HCT116 (cell line): ENCODE measurements at regions not wholly inside any gene's neighbourhood (a gene's known extent, or its start where the extent isn't known, plus 50 kb on each side); places are given as distances from the start of the nearest gene placed in this dataset.
"Not testable (repeated sequence)": the region's sequence is repeated elsewhere in the genome, so short reads cannot be mapped to it uniquely, and the experiment has no call there.

Source experiments
- ATAC-seq: fragments of 200-7000 bp; cut with Tn5 transposase; 2 replicates; pipeline ENCODE4 v1.9.1; 2020; ENCODE audit warnings: mild to moderate bottlenecking, moderate library complexity
- BruUV-seq: library from RNA; stranded (reverse); fragments of 400-500 nt; replicated peaks from 2 replicates; lab custom pipeline; 2021; lab: Mats Ljungman, UMichigan
- CTCF ChIA-PET: fragments of 300-600 bp; sonication (Branson Sonifier 250); formaldehyde crosslinking; loops from one replicate; lab custom pipeline; 2021; ENCODE audit warnings: antibody characterized with exemption; lab: Charles Lee
- POLR2A ChIA-PET: fragments of 300-600, 350-600 bp; sonication (Branson Sonifier 250); formaldehyde crosslinking; loops from one replicate; lab custom pipeline; 2021; ENCODE audit warnings: antibody characterized with exemption; lab: Charles Lee
- RAD21 ChIA-PET, 2 experiments: fragments of 300-600 bp; sonication (Branson Sonifier 250); formaldehyde crosslinking; loops; one replicate each; lab custom pipeline; 2023; ENCODE audit warnings: low total read pairs in 2 of 2; ENCODE audit not compliant: uncharacterized antibody in 2 of 2, unreplicated experiment in 2 of 2, low non-redundant PET in 1 of 2; lab: Charles Lee
- DNase-seq: peaks from one replicate; pipeline ENCODE4 v3.0.0-alpha.2; 2010; ENCODE audit warnings: low read depth, low spot score
- H2AFZ ChIP-seq: fragments of 200-600 bp; shearing (Covaris generic), sonication (generic); 2 replicates; pipeline ENCODE4 v1.6.1; 2017; ENCODE audit warnings: low read depth, mixed run types, mixed read lengths, antibody characterized with exemption, low read length; ENCODE audit not compliant: poor library complexity, severe bottlenecking
- H3K27ac ChIP-seq: 2 replicates; pipeline ENCODE4 v1.5.1; 2012; ENCODE audit warnings: low read depth, low read length
- H3K27me3 ChIP-seq: fragments of 200-600 bp; sonication (generic); 2 replicates; pipeline ENCODE4 v1.6.1; 2016; ENCODE audit warnings: mixed run types, low read length, mixed read lengths; ENCODE audit not compliant: insufficient read depth
- H3K36me3 ChIP-seq, 2 experiments: fragments of 200-500 bp in 1 of 2; fragments of 200-600 bp in 1 of 2; sonication (Bioruptor generic) in 1 of 2; sonication (generic) in 1 of 2; 2 replicates each; pipeline versions ENCODE4 v1.5.1 to v1.6.1; 2014 to 2016; ENCODE audit warnings: low read length in 2 of 2, inconsistent platforms in 1 of 2, mixed read lengths in 1 of 2, mixed run types in 1 of 2; ENCODE audit not compliant: insufficient read depth in 2 of 2, control insufficient read depth in 1 of 2
- H3K4me1 ChIP-seq, 2 experiments: fragments of 200-600 bp in 1 of 2; sonication (generic) in 1 of 2; 2 replicates each; pipeline versions ENCODE4 v1.5.1 to v1.6.1; 2012 to 2017; ENCODE audit warnings: low read length in 2 of 2, inconsistent platforms in 1 of 2, mild to moderate bottlenecking in 1 of 2, mixed read lengths in 1 of 2, mixed run types in 1 of 2, moderate library complexity in 1 of 2; ENCODE audit not compliant: insufficient read depth in 2 of 2, control insufficient read depth in 1 of 2
- H3K4me2 ChIP-seq: fragments of 200-600 bp; sonication (generic); 2 replicates; pipeline ENCODE4 v1.6.1; 2017; ENCODE audit warnings: mixed run types, low read length, mixed read lengths
- H3K4me3 ChIP-seq, 2 experiments: fragments of 200-600 bp in 1 of 2; sonication (generic) in 1 of 2; replicated peaks in 1 of 2; 2 replicates each; pipeline ENCODE4 v1.5.1; 2011 to 2016; ENCODE audit warnings: low read length in 2 of 2, control low read depth in 1 of 2, low read depth in 1 of 2, mild to moderate bottlenecking in 1 of 2, mixed read lengths in 1 of 2, mixed run types in 1 of 2
- H3K79me2 ChIP-seq: fragments of 200-600 bp; sonication (generic); 2 replicates; pipeline ENCODE4 v1.6.1; 2017; ENCODE audit warnings: mild to moderate bottlenecking, mixed run types, low read length, moderate library complexity, mixed read lengths; ENCODE audit not compliant: insufficient read depth
- H3K9ac ChIP-seq: fragments of 200-600 bp; sonication (generic); 2 replicates; pipeline ENCODE4 v1.6.1; 2016; ENCODE audit warnings: low read length, mixed read lengths
- H3K9me2 ChIP-seq: fragments of 200-600 bp; sonication (generic), shearing (Covaris generic); 2 replicates; pipeline ENCODE4 v1.6.1; 2017; ENCODE audit warnings: mixed run types, mild to moderate bottlenecking, moderate library complexity; ENCODE audit not compliant: insufficient read depth
- H3K9me3 ChIP-seq, 2 experiments: fragments of 200-500 bp in 1 of 2; fragments of 200-600 bp in 1 of 2; sonication (Bioruptor generic) in 1 of 2; sonication (generic) in 1 of 2; 2 replicates each; pipeline ENCODE4 v1.6.1; 2014 to 2017; ENCODE audit warnings: low read length in 2 of 2, mixed read lengths in 2 of 2, inconsistent platforms in 1 of 2, low read depth in 1 of 2, mild to moderate bottlenecking in 1 of 2, mixed run types in 1 of 2, moderate library complexity in 1 of 2; ENCODE audit not compliant: control insufficient read depth in 1 of 2, insufficient read depth in 1 of 2
- H4K20me1 ChIP-seq: fragments of 200-600 bp; sonication (generic), shearing (Covaris generic); 2 replicates; pipeline ENCODE4 v1.6.1; 2017; ENCODE audit warnings: mixed run types, mild to moderate bottlenecking, moderate library complexity; ENCODE audit not compliant: insufficient read depth
- CBX3 ChIP-seq: IDR thresholded peaks from 2 replicates; pipeline ENCODE4 v1.6.1; 2012; ENCODE audit warnings: low read depth
- CEBPB ChIP-seq: IDR thresholded peaks from 2 replicates; pipeline ENCODE4 v1.6.1; 2012; ENCODE audit warnings: low read depth
- CTCF ChIP-seq, 3 experiments: fragments of 200-600 bp in 1 of 3; sonication (generic) in 1 of 3; IDR thresholded peaks in 2 of 3; conservative IDR thresholded peaks in 1 of 3; 2 replicates each; pipeline ENCODE4 v1.5.1; 2012 to 2017; ENCODE audit warnings: low read depth in 2 of 3, low read length in 2 of 3, antibody characterized with exemption in 1 of 3, borderline replicate concordance in 1 of 3, control low read depth in 1 of 3, mild to moderate bottlenecking in 1 of 3, mixed read lengths in 1 of 3, mixed run types in 1 of 3, moderate library complexity in 1 of 3; ENCODE audit not compliant: insufficient read depth in 1 of 3
- EGR1 ChIP-seq: IDR thresholded peaks from 2 replicates; pipeline ENCODE4 v1.6.1; 2012; ENCODE audit warnings: low read depth
- EZH2phosphoT487 ChIP-seq: fragments of 200-600 bp; IDR thresholded peaks from 2 replicates; pipeline ENCODE4 v1.6.1; 2018; ENCODE audit warnings: antibody characterized with exemption, borderline replicate concordance
- FOSL1 ChIP-seq: IDR thresholded peaks from 2 replicates; pipeline ENCODE4 v1.6.1; 2012; ENCODE audit warnings: low read depth
- MAX ChIP-seq: IDR thresholded peaks from 2 replicates; pipeline ENCODE4 v1.6.1; 2012
- POLR2A ChIP-seq: IDR thresholded peaks from 2 replicates; pipeline ENCODE4 v1.7.0; 2011; ENCODE audit warnings: borderline replicate concordance; ENCODE audit not compliant: insufficient read depth, insufficient read length; ENCODE audit errors: extremely low read depth
- RAD21 ChIP-seq: IDR thresholded peaks from 2 replicates; pipeline ENCODE4 v1.6.1; 2012; ENCODE audit warnings: low read depth, mild to moderate bottlenecking
- REST ChIP-seq: IDR thresholded peaks from 2 replicates; pipeline ENCODE4 v1.6.1; 2012; ENCODE audit warnings: low read depth
- SP1 ChIP-seq: IDR thresholded peaks from 2 replicates; pipeline ENCODE4 v1.6.1; 2012; ENCODE audit warnings: low read depth
- SRF ChIP-seq: IDR thresholded peaks from 2 replicates; pipeline ENCODE4 v1.6.1; 2012; ENCODE audit warnings: low read depth
- TCF7L2 ChIP-seq: IDR thresholded peaks from 2 replicates; pipeline ENCODE4 v1.7.0; 2011; ENCODE audit warnings: borderline replicate concordance, inconsistent platforms; ENCODE audit not compliant: insufficient read depth, insufficient read length; ENCODE audit errors: extremely low read depth
- YY1 ChIP-seq: IDR thresholded peaks from 2 replicates; pipeline ENCODE4 v1.6.1; 2011; ENCODE audit warnings: low read length, low read depth, moderate library complexity, mild to moderate bottlenecking; ENCODE audit not compliant: insufficient replicate concordance; ENCODE audit errors: extremely low read depth
- intact Hi-C: fragments of 100-400 bp; cut with micrococcal nuclease; formaldehyde crosslinking; loops from 2 replicates; pipeline ENCODE4 v1.10.0; 2022

- H3K9me3 ChIP-seq, result no peaks in the 10 kb centered on the region
- POLR2A ChIA-PET, result no interaction called here
- no peak overlapping the region for H2AFZ ChIP-seq
- BruUV-seq, result no TSS peak
- H3K36me3 ChIP-seq, result no peaks in the 10 kb centered on the region
- intact Hi-C loops, result no loop called here
- H3K4me1 ChIP-seq, result no peaks in the 10 kb centered on the region
- TF ChIP-seq EZH2phosphoT487, result no peak
- TF ChIP-seq CTCF (IDR thresholded peaks at IDR 0.05 in 2 of 3, conservative IDR thresholded peaks at IDR 0.05 in 1 of 3; ENCODE audit: borderline replicate concordance in 1 of 3, insufficient read depth in 1 of 3, low read depth in 2 of 3, low read length in 2 of 3), result no peak
- TF ChIP-seq CEBPB, result no peak
- TF ChIP-seq POLR2A, result no peak
- TF ChIP-seq YY1, result no peak
- TF ChIP-seq CBX3, result no peak
- TF ChIP-seq REST, result no peak
- no peak for TF ChIP-seq FOSL1
- no peak for TF ChIP-seq SP1
- no peak for TF ChIP-seq MAX
- TF ChIP-seq EGR1, result no peak
- TF ChIP-seq SRF, result no peak
- no peak for TF ChIP-seq TCF7L2
- TF ChIP-seq RAD21, result no peak
- TF ChIP-seq, all 23 proteins: peak for 0
- ATAC-seq, result no peak
- DNase-seq, result no peak
- no peaks in the 10 kb centered on the region for H3K27me3 ChIP-seq
- ChIA-PET RAD21 (no interaction called here), CTCF (no interaction called here)
- no peak overlapping the region for H3K4me3 ChIP-seq
- no peaks in the 10 kb centered on the region for H3K9me2 ChIP-seq
- H3K9ac ChIP-seq, result no peak overlapping the region
- H3K27ac ChIP-seq, result no peak overlapping the region
- no peak overlapping the region for H3K4me2 ChIP-seq
- no peaks in the 10 kb centered on the region for H4K20me1 ChIP-seq
- H3K79me2 ChIP-seq, result no peaks in the 10 kb centered on the region
Observed at GRCh38 chr6:118717106-118717505, 65.7 kb upstream of the CEP85L start.

GRCh38 chr6:118715907-118716306, 64.5 kb upstream of the CEP85L start:
- H2AFZ ChIP-seq, H3K36me3 ChIP-seq, DNase-seq, CTCF ChIA-PET, BruUV-seq, H3K9me2 ChIP-seq, H3K79me2 ChIP-seq, H3K27ac ChIP-seq, intact Hi-C loops, H3K9me3 ChIP-seq, ATAC-seq, H3K9ac ChIP-seq, POLR2A ChIA-PET, H3K4me3 ChIP-seq, RAD21 ChIA-PET, H3K4me2 ChIP-seq, H4K20me1 ChIP-seq, H3K4me1 ChIP-seq, H3K27me3 ChIP-seq: not testable (repeated sequence)
